CD14-positive monocyte (primary cell): ENCODE measurements at regions not wholly inside any gene's neighbourhood (a gene's known extent, or its start where the extent isn't known, plus 50 kb on each side); places are given as distances from the start of the nearest gene placed in this dataset.

Source experiments
- DNase-seq, 3 donors: peaks; one replicate each; pipeline ENCODE4 v3.0.0-alpha.2; 2011 to 2022
- H2AFZ ChIP-seq: 2 replicates; pipeline ENCODE4 v1.6.0; 2012; ENCODE audit warnings: mild to moderate bottlenecking, low read depth, low read length, inconsistent platforms; ENCODE audit not compliant: insufficient read depth, poor library complexity, severe bottlenecking
- H3K27ac ChIP-seq, 2 donors: 1 replicate in 1 of 2; 2 replicates in 1 of 2; pipeline ENCODE4 v1.5.1; 2012 to 2013; ENCODE audit warnings: low read length in 2 of 2, control low read depth in 1 of 2, inconsistent platforms in 1 of 2, low read depth in 1 of 2, mild to moderate bottlenecking in 1 of 2
- H3K27me3 ChIP-seq, 2 donors: one replicate each; pipeline versions ENCODE4 v1.6.0 to v1.6.1; 2011 to 2013; ENCODE audit warnings: low read length in 2 of 2; ENCODE audit not compliant: control insufficient read depth in 2 of 2, insufficient read depth in 2 of 2
- H3K36me3 ChIP-seq, 2 donors: replicated peaks in 1 of 2; 1 replicate in 1 of 2; 2 replicates in 1 of 2; pipeline versions ENCODE4 v1.5.1 to v1.6.1; 2012 to 2013; ENCODE audit warnings: low read length in 2 of 2, control low read depth in 1 of 2, inconsistent platforms in 1 of 2, mild to moderate bottlenecking in 1 of 2; ENCODE audit not compliant: insufficient read depth in 2 of 2, control insufficient read depth in 1 of 2
- H3K4me1 ChIP-seq, 2 donors: 1 replicate in 1 of 2; 2 replicates in 1 of 2; pipeline versions ENCODE4 v1.5.1 to v1.6.1; 2012 to 2013; ENCODE audit warnings: low read length in 2 of 2, control low read depth in 1 of 2, inconsistent platforms in 1 of 2, mild to moderate bottlenecking in 1 of 2, moderate library complexity in 1 of 2; ENCODE audit not compliant: insufficient read depth in 2 of 2, control insufficient read depth in 1 of 2
- H3K4me2 ChIP-seq: replicated peaks from 2 replicates; pipeline ENCODE3; 2012; ENCODE audit warnings: low read length, moderate library complexity, mild to moderate bottlenecking; ENCODE audit not compliant: poor library complexity, severe bottlenecking; ENCODE audit errors: extremely low read depth
- H3K4me3 ChIP-seq, 3 experiments: fragments of 200-600 bp in 1 of 3; sonication (generic) in 1 of 3; replicated peaks in 1 of 3; 1 replicate in 2 of 3; 2 replicates in 1 of 3; pipeline ENCODE4 v1.5.1; 2011 to 2013; ENCODE audit warnings: low read length in 3 of 3, mild to moderate bottlenecking in 3 of 3, control low read depth in 2 of 3, low read depth in 2 of 3, inconsistent platforms in 1 of 3, moderate library complexity in 1 of 3
- H3K79me2 ChIP-seq: 2 replicates; pipeline ENCODE4 v1.6.0; 2012; ENCODE audit warnings: mild to moderate bottlenecking, control low read depth, inconsistent platforms, low read length, moderate library complexity; ENCODE audit not compliant: insufficient read depth
- H3K9ac ChIP-seq: 2 replicates; pipeline ENCODE4 v1.6.0; 2017; ENCODE audit warnings: low read length, mild to moderate bottlenecking; ENCODE audit not compliant: insufficient read depth, poor library complexity, severe bottlenecking
- H3K9me3 ChIP-seq, 2 donors: replicated peaks in 1 of 2; 1 replicate in 1 of 2; 2 replicates in 1 of 2; pipeline versions ENCODE4 v1.5.1 to v1.6.1; 2012 to 2013; ENCODE audit warnings: low read length in 2 of 2, control low read depth in 1 of 2; ENCODE audit not compliant: control insufficient read depth in 1 of 2, insufficient read depth in 1 of 2
- H4K20me1 ChIP-seq: 2 replicates; pipeline ENCODE4 v1.6.0; 2012; ENCODE audit warnings: mild to moderate bottlenecking, low read length, control low read depth, moderate library complexity; ENCODE audit not compliant: insufficient read depth
- H3K27ac Mint-ChIP-seq, 7 donors: one replicate each; pipeline ENCODE4 v1.8.0; 2020; ENCODE audit warnings: mild to moderate bottlenecking in 7 of 7, mixed read lengths in 7 of 7, moderate library complexity in 6 of 7, inconsistent platforms in 2 of 7
- H3K27me3 Mint-ChIP-seq, 3 donors: one replicate each; pipeline ENCODE4 v1.8.0; 2021 to 2022; ENCODE audit warnings: low read depth in 3 of 3, mild to moderate bottlenecking in 3 of 3, mixed read lengths in 3 of 3, moderate library complexity in 3 of 3, inconsistent platforms in 1 of 3
- H3K36me3 Mint-ChIP-seq, 2 donors: one replicate each; pipeline ENCODE4 v1.8.0; 2020; ENCODE audit warnings: mixed read lengths in 2 of 2, inconsistent platforms in 1 of 2, mild to moderate bottlenecking in 1 of 2
- H3K4me1 Mint-ChIP-seq: one replicate; pipeline ENCODE4 v1.8.0; 2020; ENCODE audit warnings: mild to moderate bottlenecking, mixed read lengths
- H3K4me3 Mint-ChIP-seq, 2 donors: one replicate each; pipeline ENCODE4 v1.8.0; 2020; ENCODE audit warnings: mild to moderate bottlenecking in 2 of 2, mixed read lengths in 2 of 2, moderate library complexity in 1 of 2
- H3K9me3 Mint-ChIP-seq, 7 donors: one replicate each; pipeline ENCODE4 v1.8.0; 2020 to 2022; ENCODE audit warnings: mixed read lengths in 7 of 7, mild to moderate bottlenecking in 6 of 7, moderate library complexity in 6 of 7, inconsistent platforms in 2 of 7
- WGBS: methylation state at CpG from one replicate; pipeline ENCODE4 v1.1.5; 2013; ENCODE audit warnings: missing lambda C conversion rate; ENCODE audit not compliant: insufficient coverage; 5-methylcytosine and 5-hydroxymethylcytosine counted together
- intact Hi-C, 2 donors: fragments of 100-400 bp; cut with micrococcal nuclease; formaldehyde crosslinking; loops; one replicate each; pipeline versions ENCODE4 v1.15.0 to v1.15.1; 2023
- TF ChIP-seq, protein P1 (sequence below): fragments of 200-600 bp; IDR thresholded peaks from one replicate; pipeline ENCODE4 v1.8.0; 2022; ENCODE audit warnings: antibody characterized with exemption, mild to moderate bottlenecking

DNA sequence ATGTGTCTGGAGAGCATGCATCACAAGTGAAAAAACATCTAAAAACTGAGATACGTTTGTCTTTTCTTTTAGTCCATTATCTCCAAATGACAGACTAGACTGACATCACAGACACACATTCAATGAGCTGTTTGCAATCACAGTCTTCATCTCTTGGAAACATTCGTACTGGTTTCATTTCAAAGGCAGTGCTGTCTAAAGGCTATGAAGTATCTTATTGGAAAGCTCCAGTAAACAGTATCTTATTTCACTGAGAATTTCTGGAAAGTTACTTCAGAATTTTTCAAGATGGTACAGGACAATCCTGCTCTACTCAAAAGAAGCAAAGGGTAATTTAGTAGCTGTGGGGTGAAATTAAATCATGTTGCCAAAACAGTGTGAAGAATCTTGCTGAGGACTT, 53.5 kb upstream of the TNFRSF19 start:
- H3K27ac Mint-ChIP-seq, result no peak overlapping the region
- no peak overlapping the region for H3K4me3 ChIP-seq
- no peak overlapping the region for H3K9ac ChIP-seq
- peaks cover 2 to 15% (median 7%) of the 10 kb centered on the region in 3 donors for H3K27me3 Mint-ChIP-seq
- H3K36me3 ChIP-seq, result no peaks in the 10 kb centered on the region
- H4K20me1 ChIP-seq, result no peaks in the 10 kb centered on the region
- peaks cover 0 to 2% (median 0%) of the 10 kb centered on the region in 7 donors for H3K9me3 Mint-ChIP-seq
- H3K4me3 Mint-ChIP-seq, result no peak overlapping the region
- no peak for DNase-seq
- no peaks in the 10 kb centered on the region for H3K27me3 ChIP-seq
- H2AFZ ChIP-seq, result no peak overlapping the region
- no peak overlapping the region for H3K4me2 ChIP-seq
- H3K4me1 Mint-ChIP-seq, result no peaks in the 10 kb centered on the region
- H3K36me3 Mint-ChIP-seq, result no peaks in the 10 kb centered on the region
- H3K79me2 ChIP-seq, result no peaks in the 10 kb centered on the region
- H3K27ac ChIP-seq, result no peak overlapping the region
- H3K9me3 ChIP-seq, result no peaks in the 10 kb centered on the region
- intact Hi-C loops, result no loop called here
- H3K4me1 ChIP-seq, result no peaks in the 10 kb centered on the region
- TF ChIP-seq, protein P1, sequence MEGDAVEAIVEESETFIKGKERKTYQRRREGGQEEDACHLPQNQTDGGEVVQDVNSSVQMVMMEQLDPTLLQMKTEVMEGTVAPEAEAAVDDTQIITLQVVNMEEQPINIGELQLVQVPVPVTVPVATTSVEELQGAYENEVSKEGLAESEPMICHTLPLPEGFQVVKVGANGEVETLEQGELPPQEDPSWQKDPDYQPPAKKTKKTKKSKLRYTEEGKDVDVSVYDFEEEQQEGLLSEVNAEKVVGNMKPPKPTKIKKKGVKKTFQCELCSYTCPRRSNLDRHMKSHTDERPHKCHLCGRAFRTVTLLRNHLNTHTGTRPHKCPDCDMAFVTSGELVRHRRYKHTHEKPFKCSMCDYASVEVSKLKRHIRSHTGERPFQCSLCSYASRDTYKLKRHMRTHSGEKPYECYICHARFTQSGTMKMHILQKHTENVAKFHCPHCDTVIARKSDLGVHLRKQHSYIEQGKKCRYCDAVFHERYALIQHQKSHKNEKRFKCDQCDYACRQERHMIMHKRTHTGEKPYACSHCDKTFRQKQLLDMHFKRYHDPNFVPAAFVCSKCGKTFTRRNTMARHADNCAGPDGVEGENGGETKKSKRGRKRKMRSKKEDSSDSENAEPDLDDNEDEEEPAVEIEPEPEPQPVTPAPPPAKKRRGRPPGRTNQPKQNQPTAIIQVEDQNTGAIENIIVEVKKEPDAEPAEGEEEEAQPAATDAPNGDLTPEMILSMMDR, result no peak
- WGBS, result no CpG with 5 or more reads among the region's 2 CpGs

DNA sequence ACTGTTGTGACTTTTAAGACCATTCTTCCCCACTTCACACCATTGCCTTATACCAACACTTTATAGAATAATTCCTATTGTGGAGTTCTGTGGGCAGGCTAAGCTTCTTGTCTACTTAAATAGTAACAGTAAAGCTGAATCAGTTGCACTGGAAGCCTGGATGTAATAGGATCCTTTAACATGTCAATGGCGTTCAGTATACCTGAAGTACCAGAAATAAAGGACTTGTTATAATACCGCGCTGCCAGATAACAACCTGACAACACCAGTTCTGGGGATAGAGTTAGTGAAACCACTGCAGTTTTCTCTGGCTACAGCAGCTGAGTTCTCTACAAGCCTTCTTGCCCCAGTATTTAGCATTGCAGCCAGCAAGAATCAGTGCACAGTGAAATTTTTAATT, 52.0 kb upstream of the TNFRSF19 start:
- no peaks in the 10 kb centered on the region for H3K27me3 ChIP-seq
- H3K9me3 Mint-ChIP-seq, result peaks cover 0 to 2% (median 0%) of the 10 kb centered on the region in 7 donors
- no peaks in the 10 kb centered on the region for H3K79me2 ChIP-seq
- H3K36me3 ChIP-seq, result no peaks in the 10 kb centered on the region
- H3K4me3 ChIP-seq, result no peak overlapping the region
- no peak for DNase-seq
- no peaks in the 10 kb centered on the region for H4K20me1 ChIP-seq
- H3K27ac ChIP-seq, result no peak overlapping the region
- no peak overlapping the region for H2AFZ ChIP-seq
- no peak overlapping the region for H3K4me2 ChIP-seq
- TF ChIP-seq, protein P1, result no peak
- H3K4me3 Mint-ChIP-seq, result no peak overlapping the region
- H3K27me3 Mint-ChIP-seq, result peaks cover 4 to 15% (median 9%) of the 10 kb centered on the region in 3 donors
- no peak overlapping the region for H3K27ac Mint-ChIP-seq
- H3K36me3 Mint-ChIP-seq, result no peaks in the 10 kb centered on the region
- intact Hi-C loops, result no loop called here
- 83% methylated on average over 1 of the region's 3 CpGs for WGBS
- no peaks in the 10 kb centered on the region for H3K4me1 ChIP-seq
- no peaks in the 10 kb centered on the region for H3K9me3 ChIP-seq
- H3K4me1 Mint-ChIP-seq, result no peaks in the 10 kb centered on the region
- no peak overlapping the region for H3K9ac ChIP-seq
